ENCODE measurements at regions not wholly inside any gene's neighbourhood (a gene's known extent, or its start where the extent isn't known, plus 50 kb on each side); places are given as distances from the start of the nearest gene placed in this dataset.

GRCh38 chr10:124196659-124197058 is 103.3 kb upstream of the CHST15 start:
- TF ChIP-seq POLR2A (IDR thresholded peaks at IDR 0.05), result no peak
- no peak for TF ChIP-seq CTCF (IDR thresholded peaks at IDR 0.05)
- no peak for TF ChIP-seq POLR2AphosphoS5 (IDR thresholded peaks at IDR 0.05)
- TF ChIP-seq EP300 (IDR thresholded peaks at IDR 0.05), result no peak

Measured in gastroesophageal sphincter (tissue), 3 donors.